Cortex of kidney (tissue), 1 donor: ENCODE measurements at regions not wholly inside any gene's neighbourhood (a gene's known extent, or its start where the extent isn't known, plus 50 kb on each side); places are given as distances from the start of the nearest gene placed in this dataset.
"Not testable (repeated sequence)": the region's sequence is repeated elsewhere in the genome, so short reads cannot be mapped to it uniquely, and the experiment has no call there.

Experiments
- DNase-seq: peaks from one replicate; lab custom pipeline; 2025; lab: John Stamatoyannopoulos, UW

- DNase-seq, result no peak
Observed at GRCh38 chr1:234777856-234778220, 167.9 kb upstream of the IRF2BP2 start.

DNA sequence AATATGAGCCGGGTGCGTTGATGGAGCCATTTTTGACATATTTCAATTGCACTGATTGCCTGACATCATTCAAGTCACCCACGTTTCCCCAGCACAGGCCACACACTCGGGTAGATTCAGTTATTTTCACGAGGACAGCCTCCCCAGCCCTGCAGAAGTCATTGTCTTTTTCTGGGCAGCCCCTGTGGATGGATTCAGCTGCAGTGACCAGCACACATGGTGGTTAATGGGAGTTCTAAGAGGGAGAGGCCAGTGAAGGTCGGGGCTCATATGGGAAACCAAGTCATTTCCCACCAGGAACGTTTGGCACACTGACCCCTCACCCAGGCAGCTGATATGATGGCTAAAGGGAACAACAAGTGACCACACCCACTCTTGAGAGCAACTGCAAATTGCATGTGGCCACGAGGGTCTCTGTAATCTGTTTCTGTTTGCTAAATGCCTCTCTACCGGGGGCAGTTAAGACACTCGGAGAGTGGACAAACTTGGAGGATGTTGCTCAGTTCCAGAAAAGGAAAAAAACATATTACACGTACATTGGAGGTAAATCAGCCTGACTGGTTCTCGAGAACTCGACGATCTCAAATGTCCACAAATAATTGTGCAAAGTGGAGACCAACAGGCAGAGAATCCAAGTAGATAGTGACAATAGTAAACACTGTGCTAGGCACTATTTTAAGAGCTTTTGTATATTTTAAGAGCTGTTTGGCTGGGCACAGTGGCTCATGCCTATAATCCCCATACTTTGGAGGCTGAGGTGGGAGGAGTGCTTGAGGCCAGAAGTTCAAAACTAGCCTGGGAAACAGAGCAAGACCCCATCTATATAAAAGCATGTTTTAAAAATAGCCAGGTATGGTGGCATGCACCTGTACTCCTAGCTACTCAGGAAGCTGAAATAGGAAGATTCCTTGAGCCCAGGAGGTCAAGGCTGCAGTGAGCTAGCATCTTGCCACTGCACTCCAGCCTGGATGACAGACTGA is 167.2 kb upstream of the IRF2BP2 start:
- no peak for DNase-seq

DNA sequence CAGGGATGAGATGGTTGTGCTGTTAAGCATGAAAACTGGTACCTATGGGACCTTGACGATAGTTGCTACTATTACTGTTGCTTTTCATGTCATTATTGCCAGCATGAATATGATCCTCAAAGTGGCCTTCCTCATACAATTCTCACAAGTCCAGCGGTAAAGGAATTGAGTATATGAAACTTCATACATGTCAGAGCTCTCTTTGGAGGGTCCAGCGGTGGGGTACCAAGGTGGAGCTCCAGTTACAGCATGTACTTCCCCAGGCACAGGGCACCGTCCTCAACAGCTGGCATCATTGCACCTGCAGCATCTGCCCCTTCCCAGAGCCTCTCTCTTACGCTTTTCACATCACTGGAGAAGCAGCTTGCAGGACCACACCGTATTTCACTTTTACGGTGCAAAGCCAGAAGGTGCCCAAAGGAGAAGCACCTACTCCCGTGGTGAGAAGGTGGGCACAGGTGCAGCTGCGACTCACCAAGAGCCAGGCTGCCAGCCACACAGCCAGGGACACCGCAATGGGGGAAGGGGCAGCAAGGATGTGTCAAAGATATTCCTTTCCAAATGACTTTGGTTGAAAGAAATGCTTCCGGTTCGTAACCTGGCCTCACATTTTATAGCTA is 166.4 kb upstream of the IRF2BP2 start:
- no peak for DNase-seq

- no peak for DNase-seq
Observed at GRCh38 chr1:234775477-234776246, 165.7 kb upstream of the IRF2BP2 start.

- DNase-seq, result no peak
Observed at GRCh38 chr1:234774971-234775370, 165.0 kb upstream of the IRF2BP2 start.

DNA sequence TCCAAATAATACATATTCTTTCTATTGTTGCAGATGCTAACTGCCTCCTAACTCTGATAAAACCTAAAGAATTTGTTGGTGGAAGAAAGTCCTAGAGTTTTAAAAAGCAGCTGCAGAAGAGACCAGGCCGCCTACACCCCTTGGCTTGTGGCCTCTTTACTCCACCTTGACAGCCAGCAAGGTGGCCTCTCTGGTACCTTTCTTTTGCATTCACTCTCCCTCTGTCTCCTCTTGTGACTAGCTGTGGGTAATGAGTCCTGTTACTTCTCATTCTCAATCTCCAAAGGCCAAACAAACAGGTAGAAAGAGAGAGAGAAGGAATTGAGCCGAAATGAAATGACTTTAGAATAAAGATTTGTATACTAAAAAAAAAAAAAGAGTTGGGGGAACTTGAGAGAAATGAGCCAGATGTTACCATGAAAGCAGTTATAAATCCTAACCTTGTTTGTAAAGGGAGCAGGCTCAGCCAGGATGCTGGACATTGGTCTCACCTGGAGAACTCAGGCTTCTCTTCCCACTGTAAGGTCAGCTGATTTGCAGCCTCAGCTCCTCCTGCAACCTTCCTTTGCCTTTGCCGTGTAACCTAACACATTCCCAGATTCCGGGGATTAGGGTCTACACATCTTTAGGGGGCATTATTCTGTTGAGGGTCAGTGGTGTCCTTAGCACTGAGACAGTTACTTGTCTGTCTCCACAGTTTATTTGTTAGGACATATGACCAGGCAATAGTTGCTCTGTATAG is 164.1 kb upstream of the IRF2BP2 start:
- no peak for DNase-seq

DNA sequence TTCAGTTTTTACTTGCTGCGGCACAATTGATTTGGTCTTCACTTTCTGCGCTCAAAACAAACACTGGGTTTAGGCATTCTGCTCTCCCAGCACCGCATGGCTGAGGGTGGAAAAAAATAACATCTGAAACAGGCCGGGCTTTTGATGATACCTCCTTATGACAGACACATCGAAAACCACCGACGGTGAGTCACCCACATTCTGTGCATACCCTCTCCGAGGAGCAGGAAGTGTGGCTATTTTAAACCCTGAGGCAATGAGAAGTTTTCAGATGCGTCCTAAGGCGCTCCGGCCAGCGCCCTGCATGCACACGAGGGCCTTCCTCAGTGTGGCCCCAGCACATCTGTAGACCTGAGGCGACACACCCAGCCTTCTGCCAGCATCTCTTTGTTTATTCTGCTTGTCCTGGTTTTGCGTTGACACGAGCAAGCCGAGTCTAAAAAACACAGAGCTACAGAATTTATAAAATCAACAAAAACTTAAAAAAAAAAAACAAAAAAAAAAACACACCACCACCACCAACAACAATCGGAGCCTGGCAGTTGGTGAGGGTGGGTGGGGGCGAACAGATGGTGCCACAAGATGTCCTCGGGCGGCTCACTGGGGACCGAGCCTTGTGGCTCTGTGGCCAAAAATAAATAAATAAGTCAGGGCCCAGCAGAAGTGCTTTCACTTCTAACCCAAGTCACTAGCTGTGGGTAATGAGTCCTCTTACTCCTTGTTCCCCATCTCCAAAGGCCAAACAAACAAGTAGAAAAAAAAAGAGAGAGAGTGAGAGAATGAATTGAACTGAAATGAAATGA is 162.6 kb upstream of the IRF2BP2 start:
- no peak for DNase-seq

GRCh38 chr1:234771642-234772344 is 161.8 kb upstream of the IRF2BP2 start:
- no peak for DNase-seq

DNA sequence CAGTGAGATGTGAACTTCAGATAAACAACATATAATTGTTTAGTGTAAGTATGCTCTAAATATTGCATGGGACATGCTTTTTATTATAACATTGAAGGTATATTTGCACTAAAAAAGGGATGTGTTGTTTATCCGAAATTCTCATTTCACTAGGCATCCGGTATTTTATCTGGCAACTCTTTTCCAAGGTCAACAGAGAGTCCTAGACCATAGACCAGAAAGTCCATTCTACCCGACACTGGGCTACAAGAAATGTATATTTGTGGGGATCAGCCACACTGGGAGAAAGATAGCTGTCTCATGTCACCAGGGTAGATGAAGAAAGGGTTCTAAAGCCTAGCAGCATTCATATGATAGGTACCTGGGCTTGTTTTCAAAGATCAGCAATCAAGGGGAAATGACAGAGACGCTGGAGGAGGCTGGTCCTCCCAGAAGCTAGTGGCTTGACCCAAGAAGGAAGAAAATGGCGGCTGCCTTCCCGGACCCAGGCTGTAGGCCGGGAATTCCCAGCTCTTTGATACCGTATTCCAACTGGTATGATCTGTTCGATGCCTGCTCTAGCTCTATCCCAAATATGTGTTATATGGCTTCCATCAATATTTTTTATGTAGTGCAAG is 161.1 kb upstream of the IRF2BP2 start:
- DNase-seq, result no peak

- no peak for DNase-seq
Observed at GRCh38 chr1:234769986-234770795, 160.2 kb upstream of the IRF2BP2 start.

- no peak for DNase-seq
Observed at GRCh38 chr1:234769284-234769985, 159.5 kb upstream of the IRF2BP2 start.

DNA sequence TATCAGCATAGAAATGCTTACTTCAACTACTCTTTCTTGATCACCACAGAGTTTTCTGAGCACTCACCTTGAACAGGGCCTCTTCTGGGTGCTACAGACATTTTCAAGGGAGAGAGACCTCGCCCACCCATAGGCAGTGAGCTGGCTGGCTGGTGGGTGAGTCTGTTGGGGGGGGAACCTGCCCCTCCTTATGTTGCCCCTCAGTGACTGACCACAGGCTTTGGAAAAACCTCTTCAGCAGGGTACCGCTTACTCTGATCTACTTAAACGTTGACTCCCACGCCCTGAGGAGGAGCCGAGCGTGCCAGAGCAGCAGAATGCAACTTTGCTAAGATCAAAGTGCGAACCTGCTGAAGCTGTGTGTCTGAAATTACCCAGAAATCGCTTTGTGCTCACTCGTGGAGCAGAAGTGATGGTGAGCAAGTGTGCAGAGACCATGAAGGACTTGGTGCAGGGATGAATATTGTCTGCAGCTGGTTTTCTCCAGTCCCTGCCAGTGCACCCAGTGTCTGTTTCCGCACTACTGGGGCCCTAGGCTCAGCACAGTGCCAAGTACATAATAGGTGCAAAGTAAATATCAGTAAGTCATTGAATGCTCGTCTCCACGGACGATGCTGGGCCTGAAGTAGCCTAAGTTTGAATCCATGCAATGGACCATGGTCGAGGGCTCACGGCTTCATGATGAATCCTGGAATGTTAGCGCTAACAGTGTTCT is 158.7 kb upstream of the IRF2BP2 start:
- no peak for DNase-seq

DNA sequence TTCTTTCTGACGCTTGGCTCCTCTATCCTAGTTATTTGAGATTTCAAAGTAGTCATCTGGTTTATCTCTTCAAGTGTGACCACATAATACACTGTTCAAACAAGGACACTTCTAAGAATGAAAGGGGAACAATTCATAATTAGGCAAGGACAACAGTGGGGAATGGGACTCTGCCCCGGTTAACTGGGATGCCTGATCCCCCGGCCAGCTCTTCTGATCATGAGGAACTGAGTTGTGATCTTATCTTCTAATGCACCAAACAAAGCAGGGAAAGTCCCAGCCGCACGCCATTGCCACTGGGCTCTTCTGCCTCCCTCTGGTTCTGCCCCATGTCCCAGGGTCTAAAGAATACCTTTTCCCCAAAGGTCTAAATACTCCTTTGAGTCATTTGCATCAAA is 158.2 kb upstream of the IRF2BP2 start:
- DNase-seq, result no peak

GRCh38 chr1:234765672-234766071 is 155.7 kb upstream of the IRF2BP2 start:
- no peak for DNase-seq

DNA sequence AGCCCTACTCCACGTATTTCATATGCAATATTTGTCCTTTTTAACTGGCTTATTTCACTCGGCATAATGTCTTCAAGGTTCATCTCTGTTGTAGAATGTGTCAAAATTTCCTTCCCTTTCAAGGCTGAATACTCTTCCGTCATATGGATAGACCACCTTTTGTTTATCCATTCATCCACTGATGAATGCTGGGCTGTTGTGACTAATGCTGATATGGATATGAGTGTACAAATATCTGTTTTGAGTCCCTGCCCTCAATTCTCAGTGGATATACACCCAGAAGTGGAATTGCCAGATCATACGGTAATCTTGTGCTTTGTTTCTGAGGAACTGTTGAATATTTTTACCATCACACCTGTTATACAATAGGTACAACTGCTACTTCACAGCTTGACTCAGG is 155.2 kb upstream of the IRF2BP2 start:
- DNase-seq, result no peak

DNA sequence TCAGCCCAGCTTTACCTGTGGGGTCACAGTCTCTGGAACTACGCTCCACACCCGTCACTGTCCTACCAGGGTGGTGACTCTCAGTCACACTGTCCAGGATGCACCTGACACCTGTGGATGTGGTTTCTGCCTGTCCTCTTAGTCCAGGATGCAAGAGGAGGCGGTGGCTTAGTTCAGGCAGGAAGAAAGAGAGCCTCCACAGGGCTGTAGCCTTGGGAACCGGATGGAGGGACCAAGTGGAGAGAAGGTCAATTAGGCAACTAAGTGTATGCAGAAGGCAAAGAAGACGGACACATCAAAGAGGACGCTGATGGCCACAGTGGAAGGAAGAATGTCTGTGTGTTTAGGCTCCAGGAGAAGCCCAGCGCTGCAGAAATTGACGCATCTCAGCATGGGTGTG is 153.9 kb upstream of the IRF2BP2 start:
- no peak for DNase-seq

GRCh38 chr1:234763367-234763766 is 153.4 kb upstream of the IRF2BP2 start:
- DNase-seq, result no peak

DNA sequence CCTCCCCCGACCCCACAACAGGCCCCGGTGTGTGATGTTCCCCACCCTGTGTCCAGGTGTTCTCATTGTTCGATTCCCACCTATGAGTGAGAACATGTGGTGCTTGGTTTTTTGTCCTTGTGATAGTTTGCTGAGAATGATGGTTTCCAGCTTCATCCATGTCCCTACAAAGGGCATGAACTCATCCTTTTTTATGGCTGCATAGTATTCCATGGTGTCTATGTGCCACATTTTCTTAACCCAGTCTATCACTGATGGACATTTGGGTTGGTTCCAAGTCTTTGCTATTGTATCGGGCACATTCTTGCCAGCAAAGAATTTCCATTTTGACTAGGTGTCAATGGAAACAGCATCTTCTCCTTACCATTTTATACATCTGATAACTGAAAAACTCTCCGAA is 152.1 kb upstream of the IRF2BP2 start:
- DNase-seq, result not testable (repeated sequence)
